GM18907 (cell line): ENCODE measurements at regions not wholly inside any gene's neighbourhood (a gene's known extent, or its start where the extent isn't known, plus 50 kb on each side); places are given as distances from the start of the nearest gene placed in this dataset.
A peak's percentile ranks its signal among the peaks of the same experiment; 100 is the strongest.

Experiments
- ATAC-seq: cut with Tn5 transposase; IDR thresholded peaks from one replicate; pipeline ENCODE4 v1.9.1; 2021; ENCODE audit warnings: mild to moderate bottlenecking, moderate library complexity; ENCODE audit not compliant: unreplicated experiment

DNA sequence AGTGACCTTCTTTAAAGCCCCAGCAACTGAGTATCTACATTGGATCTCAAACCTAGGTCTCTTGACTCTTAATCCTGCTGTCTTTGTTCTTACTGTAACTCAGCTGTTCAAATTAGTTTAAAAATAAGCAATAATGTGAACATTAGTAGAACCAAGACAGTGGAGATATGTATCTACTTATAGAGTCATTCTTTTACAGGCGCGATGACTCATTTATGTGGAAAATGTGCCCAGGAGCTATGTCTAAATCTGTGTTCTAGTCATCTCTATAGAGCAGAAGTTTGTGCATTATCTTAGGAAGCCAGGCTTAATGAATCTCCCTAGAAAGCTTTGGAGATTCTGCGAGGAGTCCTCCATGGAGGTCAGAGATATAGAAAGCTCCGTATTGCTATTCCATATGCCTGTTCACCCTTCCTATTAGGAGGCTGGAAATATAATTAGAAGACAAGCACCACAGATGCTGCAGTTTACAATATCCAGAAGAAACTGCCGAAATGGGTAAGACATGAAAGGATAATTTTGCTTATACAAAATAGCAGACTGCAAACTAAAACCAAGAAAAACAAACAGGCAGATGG is 211.6 kb downstream of the TRIB2 start:
- no peak for ATAC-seq

DNA sequence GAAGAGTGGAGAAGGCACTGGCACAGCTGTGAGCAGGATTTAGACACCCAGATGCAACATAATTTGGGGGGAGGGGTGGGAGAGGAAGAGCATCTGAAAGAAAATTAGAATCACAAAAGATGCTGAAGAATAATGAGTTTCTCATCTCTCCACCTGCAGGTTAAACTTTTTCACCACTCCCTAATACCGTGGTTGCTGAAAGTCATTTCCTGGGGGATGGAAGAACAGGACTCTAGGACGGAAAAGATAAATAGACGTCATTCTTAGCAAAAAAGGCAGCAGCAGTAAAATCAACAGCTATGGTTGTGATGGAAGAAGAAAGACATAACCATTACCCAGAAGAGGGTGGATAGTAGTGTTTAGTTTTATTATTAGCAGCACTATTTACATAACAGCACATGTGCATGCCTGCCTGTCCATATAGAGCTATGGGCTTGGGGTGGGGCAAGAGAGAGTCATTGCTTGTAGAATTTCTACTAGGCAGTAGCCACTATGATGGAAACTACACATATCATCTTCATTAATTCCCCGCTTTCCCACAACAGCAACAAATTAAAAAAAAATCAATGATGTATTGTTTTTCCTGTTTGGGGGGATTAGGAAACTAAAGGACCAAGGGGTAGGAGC is 212.2 kb downstream of the TRIB2 start:
- no peak for ATAC-seq

GRCh38 chr2:12929758-12930157 is 213.0 kb downstream of the TRIB2 start:
- no peak for ATAC-seq

DNA sequence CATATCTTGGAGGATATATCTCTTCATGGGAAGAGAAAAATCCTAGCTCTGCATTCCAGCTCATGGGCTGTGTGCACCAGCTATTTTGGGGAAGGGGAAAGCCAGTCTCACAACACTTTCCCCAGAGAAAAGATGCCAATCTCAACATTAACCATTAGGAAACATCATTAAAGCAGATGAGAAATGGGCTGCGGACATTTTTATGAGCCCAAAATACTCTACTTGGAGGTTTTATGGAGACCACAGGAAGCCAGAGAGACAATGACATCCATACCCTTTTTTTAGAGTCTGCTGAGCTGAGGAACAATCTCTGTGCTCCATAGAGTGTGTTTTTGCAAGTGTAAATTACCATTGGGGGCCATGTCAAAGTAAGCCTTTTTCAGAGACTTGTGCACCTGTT is 213.7 kb downstream of the TRIB2 start:
- ATAC-seq: no peak

DNA sequence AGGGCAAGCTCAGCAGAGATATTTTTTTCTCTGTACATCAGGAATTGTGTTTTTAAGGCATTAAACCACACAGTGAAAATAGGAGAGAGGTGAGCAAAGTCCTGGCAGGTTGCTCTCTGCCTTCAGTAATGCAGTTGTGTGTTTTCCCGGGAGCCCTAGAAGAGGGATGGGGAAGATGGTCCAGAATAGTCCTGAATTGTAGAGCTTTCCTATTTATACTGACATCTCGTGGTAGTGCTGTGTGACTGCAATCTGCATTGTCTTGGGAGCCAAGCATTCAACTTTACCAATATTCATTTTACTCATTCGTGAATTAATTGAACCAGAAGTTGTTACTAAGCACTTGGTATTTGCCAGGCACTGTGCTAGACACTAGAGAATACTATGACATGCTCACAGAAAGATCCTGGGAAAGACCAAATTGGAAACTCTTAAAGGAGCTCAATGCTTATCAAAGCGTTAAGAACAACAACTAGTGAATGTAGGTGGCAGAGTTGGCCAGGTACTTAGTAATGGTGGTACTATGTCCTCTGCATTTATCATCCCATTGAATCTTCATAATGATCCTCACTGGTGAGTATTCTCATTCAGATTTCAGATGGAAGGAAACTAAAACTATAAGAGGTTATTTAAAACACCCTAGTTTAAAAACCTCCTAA is 214.6 kb downstream of the TRIB2 start:
- no peak for ATAC-seq

DNA sequence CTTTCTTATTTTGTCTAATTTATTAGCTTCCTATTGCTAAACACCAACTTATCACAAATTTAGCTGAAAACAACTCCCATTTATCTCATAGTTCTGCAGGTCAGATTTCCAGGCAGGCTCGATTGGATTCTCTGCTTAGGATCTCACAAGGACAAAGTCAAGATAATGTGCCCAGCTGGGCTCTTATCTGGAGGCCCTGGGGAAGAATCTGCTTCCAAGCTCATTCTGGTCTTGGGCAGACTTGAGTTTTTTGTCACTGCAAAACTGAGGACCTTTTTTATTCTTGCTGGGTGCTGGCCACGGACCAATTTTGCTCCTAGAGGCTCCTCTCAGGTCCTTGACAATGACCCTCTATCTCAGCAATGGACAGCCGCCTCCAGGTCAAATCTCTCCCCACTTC is 215.5 kb downstream of the TRIB2 start:
- ATAC-seq: no peak

DNA sequence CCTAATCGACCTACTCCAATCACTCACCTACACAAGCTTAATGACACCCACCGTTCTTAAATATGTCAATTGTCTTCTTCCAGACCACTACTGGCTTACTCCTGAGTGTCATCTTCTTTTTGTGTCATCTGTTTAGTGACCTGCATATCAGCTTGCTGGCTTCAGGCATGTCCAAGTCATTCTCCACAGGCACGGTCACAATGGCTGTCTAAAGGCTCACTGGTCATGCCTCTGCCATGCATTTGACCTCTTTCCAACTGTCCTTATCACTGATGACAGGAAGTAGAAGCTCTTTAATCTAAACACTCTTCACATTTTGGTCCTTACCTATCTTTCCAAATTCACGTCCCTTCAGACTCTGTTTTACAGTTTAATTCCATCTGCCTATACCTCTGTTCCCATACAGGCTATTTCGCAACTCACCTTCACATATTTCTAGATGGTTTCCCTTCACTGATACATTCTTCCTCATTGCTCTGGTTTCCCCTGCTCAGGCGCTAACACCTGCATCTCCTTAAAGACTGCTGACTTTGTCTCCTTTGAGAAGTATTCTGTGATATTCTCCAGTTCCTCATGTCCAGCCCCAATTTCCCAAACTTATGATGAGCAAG is 217.5 kb downstream of the TRIB2 start:
- no peak for ATAC-seq

- no peak for ATAC-seq
Observed at GRCh38 chr2:12935222-12935621, 218.5 kb downstream of the TRIB2 start.

DNA sequence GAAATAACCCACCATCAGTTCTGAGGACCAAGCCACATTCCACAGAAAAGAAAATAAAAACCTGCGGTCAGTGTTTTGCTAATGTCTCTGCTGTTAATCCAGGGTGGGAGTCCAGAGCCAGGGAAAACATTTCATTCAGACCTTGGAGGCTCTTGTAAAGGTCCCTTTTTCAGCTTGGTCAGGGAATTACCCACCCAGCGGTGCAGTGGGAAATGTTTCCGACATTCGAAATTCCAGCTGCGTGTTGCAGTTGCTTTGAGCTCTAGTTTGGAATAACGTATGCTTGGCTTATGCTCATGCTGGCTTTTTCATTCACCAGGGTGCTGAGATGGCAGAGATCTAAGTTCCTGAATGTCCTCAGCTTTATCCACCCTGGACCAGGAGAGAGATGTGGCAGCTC is 219.1 kb downstream of the TRIB2 start:
- ATAC-seq: no peak

DNA sequence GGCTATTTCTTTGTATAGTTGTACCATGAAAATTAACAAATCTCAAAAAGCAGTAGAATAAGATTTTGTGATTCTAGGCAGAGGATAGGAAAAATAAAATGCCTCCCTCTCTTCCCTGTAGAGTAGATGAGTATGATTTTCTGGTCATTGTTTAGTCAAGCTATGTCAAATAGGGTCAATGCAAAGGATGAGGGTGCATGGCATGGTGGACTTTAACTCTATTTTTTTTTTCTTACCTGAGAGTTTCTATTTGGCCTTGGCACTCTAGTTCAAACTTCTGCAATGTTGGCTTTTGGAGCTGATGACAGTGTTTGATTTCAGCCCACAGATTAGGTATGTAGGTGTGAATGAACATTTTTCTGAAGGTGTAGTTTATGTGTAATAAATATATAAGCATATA is 224.5 kb downstream of the TRIB2 start:
- no peak for ATAC-seq

- ATAC-seq: peak; percentile 10
Observed at GRCh38 chr2:12948231-12948960, 231.7 kb downstream of the TRIB2 start.

DNA sequence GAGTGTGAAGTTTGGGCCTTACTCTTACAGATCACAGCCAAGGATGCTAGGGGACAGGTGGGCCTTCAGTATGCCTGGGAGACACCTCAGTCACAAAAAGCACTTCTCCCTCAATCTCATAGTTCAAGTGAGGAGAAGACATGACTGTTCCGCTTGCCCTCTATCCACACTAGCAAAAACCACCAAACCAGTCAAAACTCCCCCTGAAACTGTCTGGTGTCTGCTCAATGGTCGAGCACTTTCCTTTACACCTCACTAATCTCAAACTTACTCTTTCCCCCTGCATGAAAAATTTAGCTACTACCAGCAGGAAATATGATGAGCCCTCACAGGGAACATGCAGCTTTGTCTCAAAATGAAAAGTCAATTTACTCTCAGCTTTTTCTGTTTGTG is 232.2 kb downstream of the TRIB2 start:
- ATAC-seq: peak; percentile 83

DNA sequence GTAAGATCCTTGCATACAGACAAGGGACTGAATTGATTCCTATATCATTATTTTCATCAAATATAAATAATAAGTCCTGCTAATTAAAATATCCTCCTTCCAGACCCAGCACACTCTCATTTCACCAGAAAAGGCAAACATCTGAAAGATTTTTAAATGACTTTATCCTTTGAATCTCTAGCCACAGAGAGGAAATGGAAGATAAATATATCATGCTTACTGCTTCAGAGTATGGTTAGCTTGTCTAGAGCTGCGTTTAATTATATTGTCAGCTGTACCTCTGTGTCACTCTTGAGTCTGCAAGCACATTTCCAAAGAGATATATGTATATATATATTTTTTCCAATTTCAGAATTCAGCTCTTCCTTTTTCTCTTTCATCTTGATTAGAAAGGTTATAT is 232.7 kb downstream of the TRIB2 start:
- no peak for ATAC-seq

DNA sequence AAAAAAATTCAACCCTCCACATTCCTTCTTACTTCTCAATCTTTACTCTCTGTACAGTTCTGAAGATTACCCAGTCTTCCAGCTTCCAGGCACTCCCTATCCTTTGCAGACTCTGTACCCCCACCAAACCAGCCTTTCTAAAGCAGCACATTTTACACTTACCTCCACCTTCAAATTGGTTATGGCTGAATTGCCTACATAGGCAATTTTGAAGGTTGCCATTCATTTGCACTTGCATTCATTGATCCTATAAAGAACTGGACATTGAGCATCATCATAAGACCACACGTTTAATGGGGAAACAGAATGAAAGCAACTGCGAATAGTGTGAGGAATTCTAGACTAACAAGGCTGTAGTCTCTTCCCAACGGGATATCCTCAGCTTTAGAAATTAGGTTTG is 233.4 kb downstream of the TRIB2 start:
- no peak for ATAC-seq

GRCh38 chr2:12950957-12951656 is 234.4 kb downstream of the TRIB2 start:
- no peak for ATAC-seq

- no peak for ATAC-seq
Observed at GRCh38 chr2:12951657-12951973, 234.9 kb downstream of the TRIB2 start.

- no peak for ATAC-seq
Observed at GRCh38 chr2:12953596-12953995, 236.9 kb downstream of the TRIB2 start.

DNA sequence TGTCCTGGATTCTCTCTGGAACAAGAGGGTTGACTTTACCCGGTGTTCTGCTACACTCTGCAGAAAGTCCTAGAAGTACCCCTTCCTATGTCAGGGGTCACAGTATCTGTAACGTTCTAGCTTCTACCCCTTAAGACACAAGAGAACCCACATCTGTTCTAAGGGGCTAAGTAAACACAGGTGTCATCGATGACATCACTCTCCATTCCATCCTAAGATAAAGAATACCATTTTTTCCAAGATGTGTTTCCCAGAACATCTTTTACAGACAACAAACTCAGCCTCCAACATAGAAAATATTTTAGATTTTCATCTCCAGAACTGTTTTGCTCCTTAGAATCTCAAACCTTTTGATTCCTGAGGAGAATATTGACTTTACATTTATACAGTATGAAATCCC is 239.1 kb downstream of the TRIB2 start:
- ATAC-seq: no peak

DNA sequence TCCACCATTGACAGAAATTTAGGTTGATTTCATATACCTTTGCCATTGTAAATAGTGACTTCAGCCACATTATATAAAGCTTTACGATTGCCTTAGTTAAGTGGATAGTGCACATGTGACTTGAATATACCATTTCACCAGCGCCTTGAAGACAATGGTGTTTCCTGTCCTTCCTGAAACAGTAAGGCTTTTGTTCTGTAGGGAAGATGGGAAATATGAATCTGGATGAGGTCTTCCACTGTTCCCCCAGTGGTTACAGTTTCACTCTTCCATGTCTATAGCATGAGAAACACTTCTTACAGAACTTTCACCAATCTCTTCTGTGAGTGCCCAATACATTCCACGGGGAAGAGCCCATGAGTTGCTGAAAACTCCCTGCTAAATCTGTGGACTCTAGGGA is 240.5 kb downstream of the TRIB2 start:
- no peak for ATAC-seq

- ATAC-seq: no peak
Observed at GRCh38 chr2:12959935-12960334, 243.2 kb downstream of the TRIB2 start.

- no peak for ATAC-seq
Observed at GRCh38 chr2:12960671-12961070, 243.9 kb downstream of the TRIB2 start.
